ENCODE measurements at regions not wholly inside any gene's neighbourhood (a gene's known extent, or its start where the extent isn't known, plus 50 kb on each side); places are given as distances from the start of the nearest gene placed in this dataset.

DNA sequence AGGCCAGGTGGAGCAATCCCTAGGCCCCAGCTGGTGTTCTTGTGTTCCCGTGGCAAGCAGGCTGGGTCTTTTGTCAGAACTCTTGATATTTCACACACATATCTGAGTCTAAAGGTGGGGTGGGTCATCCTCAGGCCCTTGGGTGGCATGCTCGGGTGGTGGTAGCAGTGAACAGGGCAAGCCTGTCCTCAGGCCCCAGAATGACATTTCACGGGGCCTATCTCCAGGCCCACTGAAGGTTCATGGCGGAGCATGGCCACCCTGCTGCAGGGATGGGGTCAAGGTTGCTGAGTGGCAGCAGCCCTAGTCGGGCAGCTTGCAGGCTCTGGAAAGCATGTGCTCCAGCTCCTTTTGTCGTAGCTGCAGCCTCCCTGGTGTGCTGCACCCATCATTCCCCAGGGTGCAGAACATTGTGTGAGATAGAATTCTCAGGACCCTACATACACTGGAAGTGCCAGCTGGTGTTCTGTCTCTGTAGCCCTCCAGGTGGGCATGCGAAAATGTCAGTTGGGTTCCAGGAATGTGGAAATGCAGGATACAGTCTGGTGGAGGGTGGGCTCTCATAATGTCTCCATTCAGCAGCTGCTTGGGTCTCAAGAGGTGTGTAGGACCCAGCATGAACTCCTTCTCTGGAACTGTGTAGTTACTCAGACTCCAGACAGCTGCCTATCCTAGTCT is 1571.8 kb downstream of the STIM2 start:
- TF ChIP-seq, protein P1, sequence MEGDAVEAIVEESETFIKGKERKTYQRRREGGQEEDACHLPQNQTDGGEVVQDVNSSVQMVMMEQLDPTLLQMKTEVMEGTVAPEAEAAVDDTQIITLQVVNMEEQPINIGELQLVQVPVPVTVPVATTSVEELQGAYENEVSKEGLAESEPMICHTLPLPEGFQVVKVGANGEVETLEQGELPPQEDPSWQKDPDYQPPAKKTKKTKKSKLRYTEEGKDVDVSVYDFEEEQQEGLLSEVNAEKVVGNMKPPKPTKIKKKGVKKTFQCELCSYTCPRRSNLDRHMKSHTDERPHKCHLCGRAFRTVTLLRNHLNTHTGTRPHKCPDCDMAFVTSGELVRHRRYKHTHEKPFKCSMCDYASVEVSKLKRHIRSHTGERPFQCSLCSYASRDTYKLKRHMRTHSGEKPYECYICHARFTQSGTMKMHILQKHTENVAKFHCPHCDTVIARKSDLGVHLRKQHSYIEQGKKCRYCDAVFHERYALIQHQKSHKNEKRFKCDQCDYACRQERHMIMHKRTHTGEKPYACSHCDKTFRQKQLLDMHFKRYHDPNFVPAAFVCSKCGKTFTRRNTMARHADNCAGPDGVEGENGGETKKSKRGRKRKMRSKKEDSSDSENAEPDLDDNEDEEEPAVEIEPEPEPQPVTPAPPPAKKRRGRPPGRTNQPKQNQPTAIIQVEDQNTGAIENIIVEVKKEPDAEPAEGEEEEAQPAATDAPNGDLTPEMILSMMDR (conservative IDR thresholded peaks at IDR 0.05 in 1 of 2, IDR thresholded peaks at IDR 0.05 in 1 of 2; ENCODE audit: low read depth in 1 of 2, low read length in 2 of 2): no peak
- no peak for TF ChIP-seq EZH2 (IDR thresholded peaks at IDR 0.05; ENCODE audit: low read length, missing control alignments)

Data from fibroblast of lung (primary cell).